ENCODE measurements at regions not wholly inside any gene's neighbourhood (a gene's known extent, or its start where the extent isn't known, plus 50 kb on each side); places are given as distances from the start of the nearest gene placed in this dataset.
"Not testable (repeated sequence)": the region's sequence is repeated elsewhere in the genome, so short reads cannot be mapped to it uniquely, and the experiment has no call there.

DNA sequence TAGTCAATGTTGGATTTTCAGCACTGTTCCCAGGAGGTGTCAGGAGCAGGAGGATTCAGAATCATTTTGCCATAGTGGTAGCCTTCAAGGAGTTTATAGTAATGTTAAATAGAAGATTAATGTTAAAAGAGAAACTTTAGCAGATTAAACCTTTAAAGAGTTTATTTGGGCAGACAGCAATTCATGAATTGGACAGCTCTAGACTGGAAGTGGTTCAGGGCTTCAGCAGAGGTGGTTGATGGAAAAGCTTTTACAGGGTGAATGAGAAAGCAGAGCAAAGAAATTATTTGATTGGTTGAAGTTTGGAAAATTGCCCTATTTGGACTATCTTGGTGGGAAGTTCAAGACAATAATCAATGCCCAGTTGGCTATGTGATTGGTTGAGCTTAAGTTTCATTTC lies 416.6 kb upstream of the TBL1XR1 start:
- no peak for DNase-seq (ENCODE audit: extremely low read depth in 1 of 11, low read depth in 9 of 11, low spot score in 4 of 11)

DNA sequence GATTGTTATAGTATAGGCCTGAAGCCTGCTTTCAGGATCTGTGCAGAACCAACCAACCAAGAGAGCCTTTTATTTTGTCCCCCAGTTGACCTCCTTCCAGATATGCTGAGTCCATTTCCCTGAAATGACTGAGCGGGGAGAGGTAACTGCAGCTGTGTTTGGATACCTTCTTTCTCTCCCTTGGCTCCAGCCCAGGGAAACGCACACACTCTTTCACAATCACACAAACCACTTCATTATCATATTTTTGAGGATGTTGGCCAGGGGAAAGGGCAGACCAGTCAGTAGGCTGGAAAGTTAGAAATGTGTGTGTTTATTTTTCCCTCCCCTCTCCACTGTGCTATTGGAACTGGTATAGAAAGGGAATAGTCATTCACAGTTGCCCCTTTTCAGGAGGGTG lies 417.7 kb upstream of the TBL1XR1 start:
- DNase-seq (ENCODE audit: extremely low read depth in 1 of 11, low read depth in 9 of 11, low spot score in 4 of 11): no peak

DNA sequence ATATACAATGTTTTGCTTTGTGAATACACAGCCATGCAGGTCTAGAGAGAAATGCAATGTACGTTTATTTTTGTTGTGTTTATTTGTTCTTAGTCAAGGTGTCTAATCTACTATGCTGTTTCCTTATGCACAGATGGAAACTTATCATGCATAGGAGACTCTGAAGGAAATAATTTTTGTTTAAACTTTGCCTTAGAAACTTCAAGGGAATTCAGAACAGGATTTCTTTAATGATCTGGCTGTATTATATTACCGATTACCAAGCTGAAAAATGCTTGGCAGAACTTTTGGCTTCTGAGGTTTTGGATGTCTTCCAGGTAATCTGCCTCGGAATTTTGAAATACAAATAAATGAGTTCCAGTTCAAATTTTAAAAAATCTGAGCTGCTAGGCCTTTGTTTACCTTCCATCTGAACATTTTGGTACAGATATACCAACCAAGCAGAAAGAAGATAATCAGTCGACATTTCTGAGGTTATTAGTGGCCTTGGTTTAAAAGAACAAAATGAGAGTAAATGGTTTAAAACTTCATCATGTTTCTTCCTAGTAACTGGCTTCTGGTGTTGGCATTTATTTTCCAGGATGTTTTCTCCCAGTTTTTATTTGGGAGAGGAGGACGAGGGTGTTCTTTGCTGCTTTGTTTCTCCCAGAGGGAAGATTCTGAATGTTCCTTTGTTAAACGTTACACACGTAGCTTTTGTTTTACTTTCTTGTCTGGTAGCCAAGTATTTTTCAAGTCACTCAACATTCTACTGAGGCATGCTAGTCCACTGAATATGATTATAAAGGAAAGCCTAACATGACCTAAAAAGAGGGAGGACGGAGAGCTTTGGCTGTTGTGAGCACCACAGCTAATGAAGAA lies 421.8 kb upstream of the TBL1XR1 start:
- DNase-seq (ENCODE audit: extremely low read depth in 1 of 11, low read depth in 9 of 11, low spot score in 4 of 11): no peak

DNA sequence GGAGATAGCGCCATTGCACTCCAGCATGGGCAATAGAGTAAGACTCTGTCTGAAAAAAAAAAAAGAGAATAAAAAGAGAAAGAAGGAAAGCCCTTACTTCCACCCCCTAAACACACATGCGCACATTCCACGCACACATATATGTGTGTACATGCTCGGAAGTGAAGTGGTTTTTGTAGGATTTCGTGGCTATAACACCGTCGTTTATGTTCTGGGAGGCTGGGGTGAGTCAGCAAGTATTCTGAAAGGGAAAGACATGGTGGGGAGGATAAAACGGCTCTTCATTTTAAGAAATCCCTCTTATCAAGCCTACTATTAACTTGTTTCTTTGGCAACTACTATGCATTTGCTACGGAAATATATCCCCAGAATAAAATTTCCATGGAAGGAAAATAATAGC lies 422.8 kb upstream of the TBL1XR1 start:
- no peak for DNase-seq (ENCODE audit: extremely low read depth in 1 of 11, low read depth in 9 of 11, low spot score in 4 of 11)

DNA sequence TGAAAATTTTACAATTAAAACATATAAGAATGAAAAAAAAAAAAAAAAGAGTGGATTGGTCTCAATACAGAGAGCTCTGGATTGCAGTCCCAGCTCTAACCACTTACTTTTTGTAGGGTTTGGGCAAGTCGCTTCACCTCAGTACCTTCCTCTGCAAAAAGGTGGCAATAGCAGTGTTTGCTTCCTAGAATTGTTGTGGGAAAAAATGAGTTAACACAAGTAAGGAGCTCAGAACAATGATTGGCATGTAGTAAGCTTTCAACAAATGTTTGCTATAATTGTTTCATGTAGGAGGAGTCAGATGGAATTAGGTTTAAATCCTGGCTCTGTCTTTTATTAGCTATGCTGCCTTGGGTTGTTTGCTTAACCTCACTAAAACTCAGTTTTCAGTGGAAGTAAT lies 425.2 kb upstream of the TBL1XR1 start:
- DNase-seq (ENCODE audit: extremely low read depth in 1 of 11, low read depth in 9 of 11, low spot score in 4 of 11): no peak

- DNase-seq (ENCODE audit: extremely low read depth in 1 of 11, low read depth in 9 of 11, low spot score in 4 of 11): no peak
Observed at GRCh38 chr3:177622982-177623617, 425.8 kb upstream of the TBL1XR1 start.

DNA sequence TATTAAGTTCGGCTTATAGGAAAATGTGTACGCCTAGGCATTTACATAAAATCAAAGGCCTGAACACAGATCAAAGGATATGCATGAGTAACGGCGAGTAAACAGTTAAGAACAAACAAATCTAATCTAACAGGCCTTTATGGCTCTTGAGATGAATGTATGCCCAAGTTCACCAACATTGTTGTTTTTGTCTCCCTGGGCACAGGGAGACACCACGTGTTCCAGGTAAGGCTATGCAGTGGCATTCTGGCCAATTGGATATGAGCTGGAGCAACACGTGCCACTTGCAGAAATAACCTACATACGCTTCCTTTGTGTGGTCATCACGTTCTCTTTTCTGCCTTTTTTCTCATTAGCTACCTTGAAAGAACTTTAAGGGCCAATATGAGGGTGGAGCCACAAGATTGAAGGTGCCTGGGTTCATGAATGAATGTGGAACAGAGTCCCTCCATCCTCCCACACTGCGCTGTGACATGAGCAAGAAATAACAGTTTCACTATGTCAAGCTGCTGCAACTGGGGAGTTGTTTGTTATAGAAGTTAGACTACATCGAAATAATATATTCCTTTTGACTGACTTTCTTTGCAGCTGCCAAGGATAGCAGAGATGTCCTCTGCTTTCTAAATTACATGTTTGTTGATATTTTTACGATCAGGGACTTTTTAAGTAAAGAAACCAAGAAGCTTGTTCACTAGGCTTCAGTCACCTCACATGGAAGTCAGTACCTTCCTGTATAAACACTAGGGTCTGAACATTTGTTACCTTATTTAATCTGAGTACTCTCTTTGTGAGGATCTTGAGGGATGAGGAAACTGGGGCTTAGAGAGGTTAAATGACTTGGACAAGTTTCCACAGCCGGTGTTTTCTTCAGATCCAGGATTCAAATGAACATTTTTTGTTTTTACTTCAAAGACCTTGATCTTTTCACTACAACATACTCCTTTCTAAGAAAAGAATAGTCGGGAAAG lies 427.5 kb upstream of the TBL1XR1 start:
- no peak for DNase-seq (ENCODE audit: extremely low read depth in 1 of 11, low read depth in 9 of 11, low spot score in 4 of 11)

- no peak for DNase-seq (ENCODE audit: extremely low read depth in 1 of 11, low read depth in 9 of 11, low spot score in 4 of 11)
Observed at GRCh38 chr3:177626045-177626444, 428.8 kb upstream of the TBL1XR1 start.

DNA sequence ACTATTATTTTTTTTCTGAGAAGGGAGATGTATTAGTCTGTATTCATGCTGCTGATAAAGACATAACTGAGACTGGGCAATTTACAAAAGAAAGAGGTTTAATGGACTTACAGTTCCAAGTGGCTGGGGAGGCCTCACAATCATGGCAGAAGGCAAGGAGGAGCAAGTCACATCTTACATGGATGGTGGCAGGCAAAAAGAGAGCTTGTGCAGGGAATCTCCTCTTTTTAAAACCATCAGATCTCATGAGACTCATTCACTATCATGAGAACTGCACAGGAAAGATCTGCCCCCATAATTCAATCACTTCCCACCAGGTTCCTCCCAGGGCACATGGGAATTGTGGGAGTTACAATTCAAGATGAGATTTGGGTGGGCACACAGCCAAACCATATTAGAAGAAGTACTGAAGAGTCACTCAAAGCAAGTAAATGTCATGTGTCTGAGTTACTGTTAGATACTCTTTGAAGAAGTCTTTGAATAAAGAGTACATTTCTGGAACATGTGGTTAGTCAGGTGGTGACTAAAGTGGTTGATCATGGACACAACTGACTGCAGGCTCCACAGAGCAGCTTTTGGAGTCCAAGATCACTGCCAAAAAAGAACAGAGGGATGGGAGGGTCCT lies 430.9 kb upstream of the TBL1XR1 start:
- not testable (repeated sequence) for DNase-seq (ENCODE audit: extremely low read depth in 1 of 11, low read depth in 9 of 11, low spot score in 4 of 11)

DNA sequence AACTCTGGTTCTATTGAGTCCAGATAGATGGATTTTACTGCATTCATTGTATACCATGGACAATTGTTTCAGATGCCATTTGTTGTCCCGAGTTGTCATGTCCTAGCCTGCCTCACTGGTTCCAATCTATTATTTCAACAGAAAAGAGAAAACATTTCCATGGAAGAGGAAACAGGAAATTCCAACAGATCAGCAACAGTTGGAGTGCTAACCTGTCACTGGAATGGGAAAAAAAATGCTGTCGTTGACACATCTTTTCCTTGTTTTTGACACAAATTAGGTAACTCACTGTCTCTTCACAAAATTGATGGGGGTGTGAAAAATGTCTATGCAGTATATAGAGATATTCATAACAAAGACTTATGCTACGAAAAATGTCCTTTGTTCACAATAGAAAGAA lies 432.0 kb upstream of the TBL1XR1 start:
- no peak for DNase-seq (ENCODE audit: extremely low read depth in 1 of 11, low read depth in 9 of 11, low spot score in 4 of 11)

GRCh38 chr3:177633671-177634207 lies 436.5 kb upstream of the TBL1XR1 start:
- DNase-seq (ENCODE audit: extremely low read depth in 1 of 11, low read depth in 9 of 11, low spot score in 4 of 11): no peak

DNA sequence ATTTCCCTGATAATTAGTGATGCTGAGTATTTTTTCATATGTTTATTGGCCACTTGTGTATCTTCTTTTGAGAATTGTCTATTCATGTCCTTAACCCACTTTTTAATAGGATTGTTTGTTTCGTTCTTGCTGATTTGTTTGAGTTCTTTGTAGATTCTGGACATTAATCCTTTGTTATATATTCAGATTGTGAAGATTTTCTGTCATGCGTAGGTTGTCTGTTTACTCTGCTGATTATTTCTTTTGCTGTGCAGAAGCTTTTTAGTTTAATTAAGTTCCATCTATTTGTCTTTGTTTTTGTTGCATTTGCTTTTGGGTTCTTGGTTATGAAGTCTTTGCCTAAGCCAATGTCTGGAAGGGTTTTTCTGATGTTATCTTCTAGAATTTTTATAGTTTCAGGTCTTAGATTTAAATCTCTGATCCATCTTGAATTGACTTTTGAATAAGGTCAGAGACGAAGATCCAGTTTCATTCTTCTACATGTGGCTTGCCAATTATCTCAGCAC lies 438.4 kb upstream of the TBL1XR1 start:
- DNase-seq (ENCODE audit: extremely low read depth in 1 of 11, low read depth in 9 of 11, low spot score in 4 of 11): not testable (repeated sequence)

GRCh38 chr3:177640319-177640965 lies 443.2 kb upstream of the TBL1XR1 start:
- DNase-seq (ENCODE audit: extremely low read depth in 1 of 11, low read depth in 9 of 11, low spot score in 4 of 11): no peak

- DNase-seq (ENCODE audit: extremely low read depth in 1 of 11, low read depth in 9 of 11, low spot score in 4 of 11): no peak
Observed at GRCh38 chr3:177641206-177641605, 443.9 kb upstream of the TBL1XR1 start.

DNA sequence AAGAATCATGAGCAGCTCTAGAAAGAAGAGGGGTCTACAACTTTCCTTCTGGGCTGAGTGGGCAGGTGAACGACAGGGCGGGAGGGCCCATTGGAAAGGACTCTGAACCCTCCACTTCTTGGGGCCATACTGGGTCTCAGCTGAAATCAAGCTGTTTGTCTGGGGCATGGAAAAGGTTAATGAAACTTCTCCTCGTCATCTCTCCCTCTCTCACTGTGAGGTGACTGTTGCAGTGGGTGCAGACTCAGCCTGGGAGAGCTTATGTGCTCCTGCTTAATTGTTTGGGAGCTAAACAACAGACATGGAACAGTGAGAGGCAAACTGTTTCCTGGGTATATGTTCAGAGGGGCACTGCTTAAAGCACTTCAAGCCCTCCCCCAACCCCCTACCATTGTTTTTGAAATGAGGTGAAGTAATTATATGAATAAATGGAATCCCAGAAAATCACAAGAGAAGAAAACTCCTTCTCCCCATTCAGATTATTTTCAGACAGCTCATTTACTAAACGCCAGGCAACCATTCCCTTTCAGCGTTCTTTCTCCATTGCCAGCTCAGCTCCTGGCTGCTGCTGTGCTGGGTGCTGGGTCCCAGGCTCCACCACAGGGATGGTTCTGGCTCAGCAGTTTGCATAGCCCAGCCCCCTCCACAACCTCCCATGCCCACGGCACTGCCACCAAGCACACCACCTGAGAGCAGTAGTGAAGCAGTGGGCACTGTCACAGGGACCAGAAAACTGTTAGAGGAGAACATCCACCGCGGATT lies 444.9 kb upstream of the TBL1XR1 start:
- DNase-seq (ENCODE audit: extremely low read depth in 1 of 11, low read depth in 9 of 11, low spot score in 4 of 11): no peak

GRCh38 chr3:177642804-177643125 lies 445.5 kb upstream of the TBL1XR1 start:
- DNase-seq (ENCODE audit: extremely low read depth in 1 of 11, low read depth in 9 of 11, low spot score in 4 of 11): no peak

- DNase-seq (ENCODE audit: extremely low read depth in 1 of 11, low read depth in 9 of 11, low spot score in 4 of 11): no peak
Observed at GRCh38 chr3:177646749-177647148, 449.5 kb upstream of the TBL1XR1 start.

GRCh38 chr3:177647341-177647740 lies 450.1 kb upstream of the TBL1XR1 start:
- no peak for DNase-seq (ENCODE audit: extremely low read depth in 1 of 11, low read depth in 9 of 11, low spot score in 4 of 11)

Data from renal cortex interstitium (tissue), 11 donors.